ENCODE measurements at regions not wholly inside any gene's neighbourhood (a gene's known extent, or its start where the extent isn't known, plus 50 kb on each side); places are given as distances from the start of the nearest gene placed in this dataset.
A peak's percentile ranks its signal among the peaks of the same experiment; 100 is the strongest.

GRCh38 chr14:65186951-65187350 is 84.6 kb upstream of the MAX start:
- DNase-seq = no peak

GRCh38 chr14:65187421-65188049 is 85.2 kb upstream of the MAX start:
- no peak for DNase-seq

GRCh38 chr14:65190312-65190711 is 88.0 kb upstream of the MAX start:
- no peak for DNase-seq

- DNase-seq = no peak
Measured at GRCh38 chr14:65191716-65192115, 89.4 kb upstream of the MAX start.

- no peak for DNase-seq
Measured at GRCh38 chr14:65192686-65193085, 90.4 kb upstream of the MAX start.

GRCh38 chr14:65193916-65194590 is 91.7 kb upstream of the MAX start:
- DNase-seq = no peak

- DNase-seq = no peak
Measured at GRCh38 chr14:65195042-65195719, 92.9 kb upstream of the MAX start.

GRCh38 chr14:65198346-65198745 is 96.0 kb upstream of the MAX start:
- no peak for DNase-seq

GRCh38 chr14:65200454-65200853 is 98.1 kb upstream of the MAX start:
- no peak for DNase-seq

- DNase-seq = no peak
Measured at GRCh38 chr14:65203574-65203973, 101.3 kb upstream of the MAX start.

GRCh38 chr14:65204056-65204455 is 101.7 kb upstream of the MAX start:
- DNase-seq = no peak

GRCh38 chr14:65206078-65206447 is 103.7 kb upstream of the MAX start:
- no peak for DNase-seq

- peak in 1 of 3 donors; percentile 47 for DNase-seq
Measured at GRCh38 chr14:65206448-65207096, 104.3 kb upstream of the MAX start.

- DNase-seq = no peak
Measured at GRCh38 chr14:65208548-65208947, 106.2 kb upstream of the MAX start.

GRCh38 chr14:65210118-65210821 is 108.0 kb upstream of the MAX start:
- DNase-seq = no peak

- no peak for DNase-seq
Measured at GRCh38 chr14:65210822-65211182, 108.5 kb upstream of the MAX start.

- DNase-seq = peak in 1 of 3 donors; percentile 51
Measured at GRCh38 chr14:65211341-65211987, 109.1 kb upstream of the MAX start.

GRCh38 chr14:65213316-65213715 is 111.0 kb upstream of the MAX start:
- DNase-seq = no peak

GRCh38 chr14:65214741-65215140 is 112.4 kb upstream of the MAX start:
- peak in 1 of 3 donors; percentile 32 for DNase-seq

- no peak for DNase-seq
Measured at GRCh38 chr14:65219353-65219752, 117.0 kb upstream of the MAX start.

- peak in 1 of 3 donors; percentile 43 for DNase-seq
Measured at GRCh38 chr14:65222440-65222858, 120.1 kb upstream of the MAX start.

- no peak for DNase-seq
Measured at GRCh38 chr14:65223636-65224035, 121.3 kb upstream of the MAX start.

Data from muscle of back (tissue), 3 donors.